H9 (cell line): ENCODE measurements at regions not wholly inside any gene's neighbourhood (a gene's known extent, or its start where the extent isn't known, plus 50 kb on each side); places are given as distances from the start of the nearest gene placed in this dataset.

Experiments used
- DNase-seq: peaks from one replicate; pipeline ENCODE4 v3.0.0-alpha.2; 2017
- H2AFZ ChIP-seq: one replicate; pipeline ENCODE4 v1.6.1; 2013; ENCODE audit warnings: mild to moderate bottlenecking, low read length, control low read depth, moderate library complexity
- H2AK5ac ChIP-seq: 2 replicates; pipeline ENCODE4 v1.6.1; 2013; ENCODE audit warnings: low read length, control low read depth, mixed read lengths; ENCODE audit not compliant: insufficient read length
- H2BK120ac ChIP-seq: one replicate; pipeline ENCODE4 v1.6.1; 2013; ENCODE audit warnings: low read depth, mild to moderate bottlenecking, low read length, control low read depth, inconsistent platforms; ENCODE audit not compliant: poor library complexity, severe bottlenecking
- H2BK12ac ChIP-seq: 2 replicates; pipeline ENCODE4 v1.6.1; 2013; ENCODE audit warnings: low read length, control low read depth, mixed read lengths, low read depth; ENCODE audit not compliant: insufficient read length
- H2BK15ac ChIP-seq: 2 replicates; pipeline ENCODE4 v1.6.1; 2013; ENCODE audit warnings: low read depth, low read length, control low read depth
- H2BK20ac ChIP-seq: one replicate; pipeline ENCODE4 v1.6.1; 2013; ENCODE audit warnings: low read depth, mild to moderate bottlenecking, low read length, control low read depth, inconsistent platforms; ENCODE audit not compliant: poor library complexity, severe bottlenecking
- H2BK5ac ChIP-seq: 2 replicates; pipeline ENCODE4 v1.6.1; 2013; ENCODE audit warnings: low read length, control low read depth, mixed read lengths; ENCODE audit not compliant: insufficient read length
- H3K14ac ChIP-seq: 2 replicates; pipeline ENCODE4 v1.6.1; 2013; ENCODE audit warnings: low read length, control low read depth; ENCODE audit not compliant: insufficient read depth
- H3K18ac ChIP-seq: 2 replicates; pipeline ENCODE4 v1.6.1; 2013; ENCODE audit warnings: low read depth, mild to moderate bottlenecking, mixed read lengths, low read length, control low read depth; ENCODE audit not compliant: insufficient read length
- H3K23ac ChIP-seq: 2 replicates; pipeline ENCODE4 v1.6.1; 2013; ENCODE audit warnings: low read length, control low read depth, mixed read lengths, low read depth; ENCODE audit not compliant: insufficient read length
- H3K23me2 ChIP-seq: 2 replicates; pipeline ENCODE4 v1.6.1; 2013; ENCODE audit warnings: low read depth, mild to moderate bottlenecking, mixed read lengths, low read length, control low read depth; ENCODE audit not compliant: insufficient read length, poor library complexity, severe bottlenecking
- H3K27ac ChIP-seq: 2 replicates; pipeline ENCODE4 v1.5.1; 2013; ENCODE audit warnings: low read length, control low read depth, mixed read lengths, low read depth; ENCODE audit not compliant: insufficient read length
- H3K27me3 ChIP-seq: 2 replicates; pipeline ENCODE4 v1.6.1; 2013; ENCODE audit warnings: low read length, control low read depth, inconsistent platforms; ENCODE audit not compliant: insufficient read depth
- H3K4ac ChIP-seq: 2 replicates; pipeline ENCODE4 v1.6.1; 2013; ENCODE audit warnings: low read depth, mild to moderate bottlenecking, control low read depth, inconsistent platforms, low read length, moderate library complexity
- H3K4me1 ChIP-seq: 2 replicates; pipeline ENCODE4 v1.6.1; 2013; ENCODE audit warnings: low read length, control low read depth, inconsistent platforms; ENCODE audit not compliant: insufficient read depth
- H3K4me2 ChIP-seq: 2 replicates; pipeline ENCODE4 v1.6.1; 2013; ENCODE audit warnings: low read length, control low read depth, mixed read lengths; ENCODE audit not compliant: insufficient read length, insufficient read depth
- H3K56ac ChIP-seq: 2 replicates; pipeline ENCODE4 v1.6.1; 2013; ENCODE audit warnings: low read depth, mild to moderate bottlenecking, mixed read lengths, low read length, control low read depth; ENCODE audit not compliant: insufficient read length
- H3K79me1 ChIP-seq: 2 replicates; pipeline ENCODE4 v1.6.1; 2013; ENCODE audit warnings: low read depth, mild to moderate bottlenecking, moderate library complexity, low read length, control low read depth, inconsistent platforms; ENCODE audit not compliant: insufficient read depth, poor library complexity, severe bottlenecking
- H3K79me2 ChIP-seq: 2 replicates; pipeline ENCODE4 v1.6.1; 2013; ENCODE audit warnings: low read length, control low read depth, inconsistent platforms; ENCODE audit not compliant: insufficient read depth
- H3K9ac ChIP-seq: 2 replicates; pipeline ENCODE4 v1.6.1; 2013; ENCODE audit warnings: low read length, control low read depth, mixed read lengths; ENCODE audit not compliant: insufficient read length; ENCODE audit errors: extremely low read depth
- H3K9me3 ChIP-seq: one replicate; pipeline ENCODE4 v1.6.1; 2013; ENCODE audit warnings: low read depth, low read length, inconsistent platforms; ENCODE audit not compliant: control insufficient read depth
- H3T11ph ChIP-seq: one replicate; pipeline ENCODE4 v1.6.1; 2013; ENCODE audit warnings: mild to moderate bottlenecking, low read length, control low read depth, inconsistent platforms
- H4K20me1 ChIP-seq: one replicate; pipeline ENCODE4 v1.6.1; 2013; ENCODE audit not compliant: control insufficient read depth, insufficient read length, insufficient read depth
- H4K5ac ChIP-seq: 2 replicates; pipeline ENCODE4 v1.6.1; 2013; ENCODE audit warnings: low read depth, mild to moderate bottlenecking, mixed read lengths, low read length, control low read depth; ENCODE audit not compliant: insufficient read length
- H4K8ac ChIP-seq: replicated peaks from 2 replicates; pipeline ENCODE4 v1.6.1; 2013; ENCODE audit warnings: low read length, control low read depth, mixed read lengths, low read depth; ENCODE audit not compliant: insufficient read length
- H4K91ac ChIP-seq: 2 replicates; pipeline ENCODE4 v1.6.1; 2013; ENCODE audit warnings: low read depth, mild to moderate bottlenecking, moderate library complexity, mixed read lengths, low read length, control low read depth; ENCODE audit not compliant: insufficient read length
- H3K27ac Mint-ChIP-seq, 3 experiments: 2 replicates in 2 of 3; 3 replicates in 1 of 3; pipeline ENCODE4 v1.8.0; 2020 to 2021; ENCODE audit warnings: mixed read lengths in 3 of 3, mild to moderate bottlenecking in 1 of 3, moderate library complexity in 1 of 3
- H3K27me3 Mint-ChIP-seq: 2 replicates; pipeline ENCODE4 v1.8.0; 2021; ENCODE audit warnings: low read depth, mild to moderate bottlenecking, moderate library complexity, mixed read lengths
- H3K36me3 Mint-ChIP-seq, 3 experiments: 2 replicates in 2 of 3; 3 replicates in 1 of 3; pipeline ENCODE4 v1.8.0; 2020 to 2021; ENCODE audit warnings: low read depth in 3 of 3, mixed read lengths in 3 of 3; ENCODE audit not compliant: insufficient read depth in 1 of 3
- H3K4me1 Mint-ChIP-seq, 2 experiments: 2 replicates each; pipeline ENCODE4 v1.8.0; 2020; ENCODE audit warnings: mixed read lengths in 2 of 2
- H3K4me3 Mint-ChIP-seq, 2 experiments: 2 replicates in 1 of 2; 3 replicates in 1 of 2; pipeline ENCODE4 v1.8.0; 2020 to 2021; ENCODE audit warnings: mild to moderate bottlenecking in 2 of 2, mixed read lengths in 2 of 2, moderate library complexity in 1 of 2
- H3K9me3 Mint-ChIP-seq, 2 experiments: 2 replicates in 1 of 2; 3 replicates in 1 of 2; pipeline ENCODE4 v1.8.0; 2020; ENCODE audit warnings: mild to moderate bottlenecking in 2 of 2, mixed read lengths in 2 of 2, moderate library complexity in 1 of 2
- CTCF ChIP-seq: fragments of 200-600 bp; sonication (generic); conservative IDR thresholded peaks from 3 replicates; pipeline ENCODE4 v1.8.0; 2021; ENCODE audit warnings: antibody characterized with exemption, mild to moderate bottlenecking
- WGBS: extraction: QIAGEN DNeasy Blood & Tissue Kit; methylation state at CpG from one replicate; pipeline ENCODE4 v1.1.7; 2013; ENCODE audit warnings: missing lambda C conversion rate, low lambda C conversion rate, mixed read lengths; ENCODE audit not compliant: insufficient read length; ENCODE audit errors: extremely low coverage; 5-methylcytosine and 5-hydroxymethylcytosine counted together

GRCh38 chr2:195595825-195596224 lies 61.2 kb upstream of the SLC39A10 start:
- peaks cover 7% of the 10 kb centered on the region for H3K4me1 ChIP-seq
- Mint-ChIP-seq H3K4me1 (peaks cover 49 to 52% of the 10 kb centered on the region in 2 experiments), H3K27me3 (no peaks in the 10 kb centered on the region)

More at GRCh38 chr2:195595825-195596224, 61.2 kb upstream of the SLC39A10 start:
- Histone ChIP-seq H4K8ac (no peak overlapping the region), H2BK5ac (no peak overlapping the region), H3K56ac (no peak overlapping the region), H2AFZ (no peak overlapping the region), H2AK5ac (no peak overlapping the region), H3K79me2 (peaks cover 1% of the 10 kb centered on the region; the same call in 1 of the 2 replicates), H4K5ac (no peak overlapping the region), H3K9me3 (no peaks in the 10 kb centered on the region), H2BK12ac (no peak overlapping the region), H2BK15ac (no peak overlapping the region), H4K20me1 (no peaks in the 10 kb centered on the region), H4K91ac (no peak overlapping the region), H3K18ac (no peak overlapping the region), H3K4ac (no peak overlapping the region), H3K23ac (no peak overlapping the region), H3T11ph (no peak overlapping the region), H3K9ac (no peak overlapping the region), H3K23me2 (no peaks in the 10 kb centered on the region), H3K4me2 (no peak overlapping the region), H3K27me3 (no peaks in the 10 kb centered on the region), H2BK20ac (no peak overlapping the region), H3K27ac (no peak overlapping the region), H2BK120ac (no peak overlapping the region), H3K14ac (no peak overlapping the region), H3K79me1 (no peaks in the 10 kb centered on the region)
- no peak for DNase-seq
- no peak for TF ChIP-seq CTCF
- no peak overlapping the region for H3K4me3 Mint-ChIP-seq
- H3K36me3 Mint-ChIP-seq, result peaks cover 0 to 8% (median 7%) of the 10 kb centered on the region in 3 experiments; a peak in 4 of 7 replicates
- H3K9me3 Mint-ChIP-seq, result no peaks in the 10 kb centered on the region
- no CpG with 5 or more reads among the region's 6 CpGs for WGBS
- peak overlapping the region; percentile 4 to 9 (median 6); a peak in 6 of 7 replicates for H3K27ac Mint-ChIP-seq
